HuH-7 (cell line): ENCODE measurements at regions not wholly inside any gene's neighbourhood (a gene's known extent, or its start where the extent isn't known, plus 50 kb on each side); places are given as distances from the start of the nearest gene placed in this dataset.

Source experiments
- DNase-seq: peaks from one replicate; pipeline ENCODE4 v3.0.0; 2011; ENCODE audit warnings: low spot score

GRCh38 chr7:10908600-10908999, 65.1 kb upstream of the PHF14 start:
- DNase-seq = no peak

DNA sequence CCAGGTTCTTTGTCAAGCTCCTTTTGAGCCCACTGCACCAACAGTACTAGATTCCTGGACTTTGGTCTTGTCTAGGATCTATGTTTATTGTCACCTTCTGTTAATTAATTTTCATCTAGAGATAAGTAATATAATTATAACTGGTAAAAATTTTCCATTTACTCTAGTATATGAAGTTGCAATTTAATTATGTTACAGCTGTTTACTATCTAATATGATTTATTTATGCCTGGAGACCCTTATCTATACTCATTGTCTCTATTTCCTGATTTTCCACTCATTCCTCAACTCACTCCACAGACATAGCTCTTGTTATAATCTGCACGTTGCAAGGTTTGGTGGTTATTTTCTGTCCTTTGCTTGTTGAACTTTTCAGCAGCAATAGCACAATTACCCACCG, 63.2 kb upstream of the PHF14 start:
- no peak for DNase-seq

- DNase-seq = no peak
Observed at GRCh38 chr7:10912077-10912476, 61.6 kb upstream of the PHF14 start.

- DNase-seq = no peak
Observed at GRCh38 chr7:10913457-10913856, 60.2 kb upstream of the PHF14 start.

- DNase-seq = no peak
Observed at GRCh38 chr7:10918093-10918590, 55.5 kb upstream of the PHF14 start.

- DNase-seq = no peak
Observed at GRCh38 chr7:10919923-10920322, 53.7 kb upstream of the PHF14 start.
